Activated CD4-positive, alpha-beta T cell treated with anti-CD3 and anti-CD28 coated beads, Interleukin-2, amount 10 ng/mL, durations not matched to agents 7 days and 5 days (primary cell): ENCODE measurements at regions not wholly inside any gene's neighbourhood (a gene's known extent, or its start where the extent isn't known, plus 50 kb on each side); places are given as distances from the start of the nearest gene placed in this dataset.

Source experiments
- CTCF ChIA-PET: fragments of 350-600 bp; sonication (Branson Sonifier 250); formaldehyde crosslinking; loops from one replicate; lab custom pipeline; 2021; ENCODE audit warnings: antibody characterized with exemption; lab: Charles Lee
- POLR2A ChIA-PET: fragments of 350-600 bp; sonication (Branson Sonifier 250); formaldehyde crosslinking; loops from one replicate; lab custom pipeline; 2021; ENCODE audit warnings: antibody characterized with exemption; lab: Charles Lee
- DNase-seq: peaks from one replicate; pipeline ENCODE4 v3.0.0-alpha.2; 2020
- H3K27ac Mint-ChIP-seq: one replicate; pipeline ENCODE4 v1.8.0; 2021; ENCODE audit warnings: mild to moderate bottlenecking, moderate library complexity, mixed read lengths
- H3K27me3 Mint-ChIP-seq: one replicate; pipeline ENCODE4 v1.8.0; 2021; ENCODE audit warnings: mixed read lengths
- H3K36me3 Mint-ChIP-seq: one replicate; pipeline ENCODE4 v1.8.0; 2021; ENCODE audit warnings: low read depth, mixed read lengths
- H3K4me1 Mint-ChIP-seq: one replicate; pipeline ENCODE4 v1.8.0; 2021; ENCODE audit warnings: mixed read lengths
- H3K4me3 Mint-ChIP-seq: one replicate; pipeline ENCODE4 v1.8.0; 2021; ENCODE audit warnings: mild to moderate bottlenecking, moderate library complexity, mixed read lengths
- H3K9me3 Mint-ChIP-seq: one replicate; pipeline ENCODE4 v1.8.0; 2021; ENCODE audit warnings: mixed read lengths

DNA sequence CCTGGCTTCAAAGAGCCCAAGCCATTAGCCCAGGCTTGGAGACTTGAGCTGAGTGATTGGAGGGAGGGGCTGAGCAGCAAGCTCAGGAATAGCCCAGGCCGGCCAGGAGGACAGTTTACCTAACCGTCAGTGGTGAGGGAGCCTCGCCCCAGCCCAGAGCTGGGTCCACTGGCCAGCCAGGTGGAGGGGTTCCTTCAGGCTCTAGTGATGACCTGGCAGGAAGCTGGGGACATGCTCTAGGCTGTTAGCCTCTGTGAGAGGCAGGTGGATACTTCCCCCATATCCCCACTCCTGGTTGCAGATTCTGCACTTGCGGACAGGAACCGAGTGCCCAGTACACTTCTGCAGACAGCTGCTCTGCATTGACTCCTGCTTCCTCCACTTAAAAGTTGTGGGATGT, 61.2 kb upstream of the ANTXRL start:
- H3K9me3 Mint-ChIP-seq: peaks cover under 1% of the 10 kb centered on the region

DNA sequence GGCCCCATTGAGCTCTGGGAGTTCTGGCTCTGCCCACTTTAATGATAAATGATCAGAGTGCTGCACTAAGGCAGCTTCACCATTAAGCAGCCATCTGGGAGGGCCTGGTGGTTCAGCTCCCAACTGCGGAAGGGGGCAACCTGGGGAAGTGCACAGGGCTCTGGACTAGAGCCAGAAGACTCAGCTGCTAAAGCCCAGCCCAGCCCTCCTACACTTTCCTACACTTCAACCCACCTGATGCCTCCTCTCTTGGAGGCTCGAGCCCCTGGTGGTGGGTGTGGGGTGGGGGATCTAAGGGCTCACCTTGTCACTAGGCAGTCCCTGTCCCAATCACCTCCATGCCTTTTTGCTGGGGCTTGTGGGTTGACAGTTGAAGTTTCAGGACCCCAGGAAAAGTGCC, 60.6 kb upstream of the ANTXRL start:
- Mint-ChIP-seq H3K4me1 (peaks cover 9% of the 10 kb centered on the region), H3K9me3 (peaks cover 3% of the 10 kb centered on the region), H3K4me3 (no peak overlapping the region), H3K27ac (no peak overlapping the region), H3K36me3 (peaks cover 59% of the 10 kb centered on the region), H3K27me3 (no peaks in the 10 kb centered on the region)
- CTCF ChIA-PET: no interaction called here
- DNase-seq: peak; percentile 4
- POLR2A ChIA-PET: no interaction called here

More for the DNA sequence above, 61.2 kb upstream of the ANTXRL start:
- H3K4me1 Mint-ChIP-seq: peaks cover 9% of the 10 kb centered on the region
- peak; percentile 4 for DNase-seq
- CTCF ChIA-PET: no interaction called here
- no peaks in the 10 kb centered on the region for H3K27me3 Mint-ChIP-seq
- H3K4me3 Mint-ChIP-seq: no peak overlapping the region
- peaks cover 52% of the 10 kb centered on the region for H3K36me3 Mint-ChIP-seq
- POLR2A ChIA-PET: no interaction called here
- H3K27ac Mint-ChIP-seq: no peak overlapping the region

DNA sequence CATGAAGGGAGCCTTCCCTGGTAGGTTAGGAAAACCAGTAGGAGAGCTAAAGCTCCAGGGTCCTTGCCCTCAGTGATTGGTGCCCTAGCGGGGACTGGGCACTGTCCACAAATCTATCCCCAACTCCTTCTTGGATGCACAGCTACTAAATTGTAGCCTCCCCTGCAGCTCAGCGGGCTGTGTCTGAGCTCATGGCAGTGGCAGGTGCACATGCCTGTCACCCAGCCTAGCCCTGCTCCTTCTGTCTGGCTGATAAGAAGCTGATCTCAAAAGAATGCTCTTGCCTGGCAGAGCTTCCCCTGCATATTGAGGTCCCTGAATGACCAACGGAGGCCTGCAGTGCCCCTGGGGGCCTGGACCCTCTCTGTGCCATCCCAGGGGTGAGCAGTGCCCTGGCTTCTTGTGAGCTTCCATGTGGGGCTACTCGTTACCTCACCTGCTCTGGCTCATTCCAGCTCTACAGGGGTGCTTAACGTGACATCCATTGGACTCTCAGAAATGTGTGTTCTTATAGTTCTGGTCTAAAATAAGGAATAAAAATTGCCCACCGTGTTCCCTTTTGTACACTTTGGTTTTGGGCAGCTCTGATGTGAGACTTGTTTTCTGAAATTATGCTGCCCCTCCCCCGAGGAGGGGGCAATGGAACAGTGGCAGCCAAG, 59.8 kb upstream of the ANTXRL start:
- Mint-ChIP-seq H3K4me1 (peaks cover 9% of the 10 kb centered on the region), H3K9me3 (peaks cover 3% of the 10 kb centered on the region), H3K27me3 (no peaks in the 10 kb centered on the region), H3K27ac (peak overlapping the region; percentile 27), H3K36me3 (peaks cover 60% of the 10 kb centered on the region), H3K4me3 (no peak overlapping the region)
- ChIA-PET CTCF (interaction anchor here (1.3 kb wide), 1 partner anchor 9 kb away, joined by 3 read pairs; no protein-coding TSS in a partner anchor), POLR2A (interaction anchor here (0.6 kb wide), 1 partner anchor 30 kb away, joined by 4 read pairs; no protein-coding TSS in a partner anchor)
- peak; percentile 5 for DNase-seq

DNA sequence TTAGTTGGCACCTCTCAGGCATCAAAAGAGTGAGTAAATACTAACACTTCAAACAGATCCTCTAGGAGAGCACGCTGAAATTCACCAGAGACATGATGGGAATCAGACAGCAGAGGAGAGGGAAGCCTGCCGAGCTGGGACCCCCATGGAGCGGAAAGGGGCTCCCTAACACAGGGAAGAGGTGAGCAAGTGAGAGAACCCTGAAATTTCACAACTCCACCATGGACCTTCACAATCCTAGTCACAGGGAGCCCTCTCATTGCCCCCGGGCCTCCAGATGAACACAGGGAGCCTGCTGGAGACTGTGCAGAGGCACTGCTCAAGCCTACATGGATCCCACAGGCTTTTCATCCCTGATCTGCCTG, 59.2 kb upstream of the ANTXRL start:
- H3K27me3 Mint-ChIP-seq: no peaks in the 10 kb centered on the region
- no peak overlapping the region for H3K27ac Mint-ChIP-seq
- DNase-seq: no peak
- H3K4me3 Mint-ChIP-seq: no peak overlapping the region
- H3K4me1 Mint-ChIP-seq: peaks cover 9% of the 10 kb centered on the region
- H3K9me3 Mint-ChIP-seq: peaks cover 3% of the 10 kb centered on the region
- ChIA-PET CTCF (interaction anchor here (0.8 to 1.3 kb wide), 3 partner anchors 9 to 226 kb away, joined by 3 read pairs; no protein-coding TSS in a partner anchor), POLR2A (no interaction called here)
- H3K36me3 Mint-ChIP-seq: peaks cover 58% of the 10 kb centered on the region

DNA sequence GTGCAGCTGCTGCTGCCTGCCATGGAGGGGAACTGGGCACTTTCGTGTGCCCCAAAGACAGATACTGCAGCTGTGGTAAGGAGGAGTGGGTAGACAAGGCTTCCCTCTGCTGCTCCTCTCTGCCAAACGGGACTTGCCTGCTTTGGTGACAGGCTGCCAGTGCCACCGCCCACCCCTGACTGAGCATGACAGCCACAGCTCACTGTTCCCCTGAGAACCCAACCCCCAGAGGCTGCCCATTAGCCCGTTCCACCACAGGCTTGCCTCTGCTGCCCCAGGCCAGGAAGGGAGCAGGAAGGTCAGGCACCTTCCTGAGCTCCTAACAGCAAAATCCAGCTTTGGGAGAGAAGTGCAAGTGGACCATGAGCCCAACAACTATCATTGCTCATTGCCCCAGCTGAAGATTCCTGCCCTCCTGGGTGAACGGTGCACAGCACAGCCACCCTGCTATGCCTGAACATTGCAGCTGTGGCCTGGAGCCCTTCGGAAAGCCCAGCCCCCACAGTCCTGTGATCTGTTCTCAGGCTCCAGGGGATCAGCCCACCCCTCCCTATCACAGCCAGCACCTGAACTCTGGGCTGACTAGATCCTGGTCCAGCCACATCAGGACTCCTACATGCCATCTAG, 58.7 kb upstream of the ANTXRL start:
- no peak overlapping the region for H3K27ac Mint-ChIP-seq
- CTCF ChIA-PET: interaction anchor here (0.8 to 1.3 kb wide), 3 partner anchors 8 to 227 kb away, joined by 3 read pairs; no protein-coding TSS in a partner anchor
- H3K9me3 Mint-ChIP-seq: peaks cover 3% of the 10 kb centered on the region
- peak; percentile 5 for DNase-seq
- H3K4me3 Mint-ChIP-seq: no peak overlapping the region
- POLR2A ChIA-PET: no interaction called here
- H3K36me3 Mint-ChIP-seq: peaks cover 53% of the 10 kb centered on the region
- H3K27me3 Mint-ChIP-seq: no peaks in the 10 kb centered on the region
- peaks cover 8% of the 10 kb centered on the region for H3K4me1 Mint-ChIP-seq

DNA sequence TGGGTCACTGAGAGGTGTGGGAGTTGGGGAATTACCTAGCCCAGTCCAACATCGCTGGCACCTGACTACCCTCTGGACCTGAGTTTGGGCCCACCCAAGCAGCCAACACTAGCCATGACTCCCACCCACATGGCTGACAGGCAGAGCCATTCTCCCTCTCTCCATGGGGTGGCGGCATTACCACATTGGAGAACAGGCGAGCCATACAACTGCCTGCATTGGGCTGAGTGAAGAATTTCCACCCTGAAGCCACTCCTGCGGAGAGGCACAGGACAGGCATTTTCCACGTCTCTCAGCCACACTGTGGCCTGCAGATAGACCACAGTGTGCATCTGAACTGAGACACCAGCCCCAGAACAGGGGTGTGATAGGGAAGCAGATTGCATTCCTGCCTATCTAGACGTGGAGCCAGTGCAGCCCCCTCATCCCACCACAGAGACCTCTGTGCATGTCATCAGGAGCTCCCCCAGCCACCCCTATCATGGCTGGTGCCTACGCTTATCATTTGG, 58.2 kb upstream of the ANTXRL start:
- Mint-ChIP-seq H3K9me3 (peaks cover 3% of the 10 kb centered on the region), H3K27me3 (no peaks in the 10 kb centered on the region), H3K36me3 (peaks cover 49% of the 10 kb centered on the region), H3K27ac (no peak overlapping the region), H3K4me1 (peaks cover 7% of the 10 kb centered on the region), H3K4me3 (no peak overlapping the region)
- peak; percentile 65 for DNase-seq
- CTCF ChIA-PET: interaction anchor here (0.8 to 2.1 kb wide), 4 partner anchors 10 to 227 kb away, joined by 3 to 5 read pairs (median 4); no protein-coding TSS in a partner anchor
- POLR2A ChIA-PET: no interaction called here

DNA sequence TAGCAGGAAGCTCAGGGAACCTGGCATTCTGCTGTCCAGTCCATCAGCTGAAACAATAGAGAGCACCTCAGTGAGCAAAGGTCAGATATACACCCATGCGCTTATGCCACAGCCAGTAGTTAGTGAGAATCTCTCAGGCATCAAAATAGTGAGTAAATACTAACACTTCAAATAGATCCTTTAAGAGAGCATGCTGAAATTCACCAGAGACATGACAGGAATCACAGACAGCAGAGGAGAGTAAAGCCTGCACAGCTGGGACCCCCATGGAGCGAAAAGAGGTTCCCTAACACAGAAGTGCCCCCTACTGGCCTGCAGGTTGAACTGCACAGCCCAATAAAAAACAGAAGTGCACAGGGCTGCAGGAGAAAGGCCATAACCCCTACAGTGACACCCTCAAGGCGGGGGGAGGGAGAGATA, 57.6 kb upstream of the ANTXRL start:
- no peak overlapping the region for H3K27ac Mint-ChIP-seq

DNA sequence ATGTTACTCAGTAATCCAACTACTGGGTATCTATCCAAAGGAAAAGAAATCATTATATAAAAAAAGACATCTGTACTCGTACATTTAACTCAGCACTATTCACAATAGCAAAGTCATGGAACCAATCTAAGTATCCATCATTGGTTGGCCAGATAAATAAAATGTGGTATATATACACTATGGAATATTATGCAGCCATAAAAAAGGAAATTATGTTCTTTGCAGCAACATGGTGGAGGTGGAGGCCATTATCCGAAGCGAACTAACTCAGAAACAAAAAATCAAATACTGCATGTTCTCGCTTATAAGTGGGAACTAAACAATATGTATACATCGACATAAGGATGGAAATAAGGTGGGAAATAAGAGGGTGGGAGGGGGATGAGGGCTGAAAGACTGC, 56.2 kb upstream of the ANTXRL start:
- peaks cover 3% of the 10 kb centered on the region for H3K9me3 Mint-ChIP-seq
- H3K4me1 Mint-ChIP-seq: peaks cover 7% of the 10 kb centered on the region

More for the DNA sequence above, 57.6 kb upstream of the ANTXRL start:
- ChIA-PET POLR2A (no interaction called here), CTCF (interaction anchor here (0.8 to 2.1 kb wide), 4 partner anchors 10 to 35 kb away, joined by 3 to 5 read pairs (median 4); no protein-coding TSS in a partner anchor)
- peak; percentile 31 for DNase-seq
- H3K9me3 Mint-ChIP-seq: peaks cover 3% of the 10 kb centered on the region
- no peaks in the 10 kb centered on the region for H3K27me3 Mint-ChIP-seq
- peaks cover 47% of the 10 kb centered on the region for H3K36me3 Mint-ChIP-seq
- no peak overlapping the region for H3K4me3 Mint-ChIP-seq
- peaks cover 7% of the 10 kb centered on the region for H3K4me1 Mint-ChIP-seq

DNA sequence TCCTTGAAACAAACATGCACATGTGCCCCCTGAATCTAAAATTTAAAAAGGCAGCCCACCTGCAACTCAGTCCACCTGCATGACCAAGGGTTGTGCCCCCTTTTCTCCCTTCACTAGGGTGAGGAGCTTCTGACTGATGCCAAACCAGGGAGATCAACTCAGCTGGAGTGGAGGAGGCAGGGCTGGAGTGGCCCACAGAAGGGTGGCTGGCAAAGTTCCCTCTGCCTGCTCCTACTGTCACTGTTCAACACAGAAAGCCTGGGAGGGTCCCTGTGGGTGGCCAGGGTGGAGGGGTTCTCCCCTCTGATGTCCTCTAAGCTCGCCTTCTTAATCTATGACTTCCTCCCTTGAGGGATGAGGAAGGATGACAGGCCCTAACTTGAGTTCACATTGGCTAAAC, 55.7 kb upstream of the ANTXRL start:
- ChIA-PET CTCF (no interaction called here), POLR2A (no interaction called here)
- no peak for DNase-seq
- H3K4me1 Mint-ChIP-seq: peaks cover 7% of the 10 kb centered on the region
- H3K27ac Mint-ChIP-seq: no peak overlapping the region
- no peaks in the 10 kb centered on the region for H3K27me3 Mint-ChIP-seq
- H3K9me3 Mint-ChIP-seq: peaks cover 3% of the 10 kb centered on the region
- H3K36me3 Mint-ChIP-seq: peaks cover 41% of the 10 kb centered on the region
- H3K4me3 Mint-ChIP-seq: no peak overlapping the region

More for the DNA sequence above, 56.2 kb upstream of the ANTXRL start:
- DNase-seq: no peak
- Mint-ChIP-seq H3K36me3 (peaks cover 41% of the 10 kb centered on the region), H3K27ac (no peak overlapping the region), H3K27me3 (no peaks in the 10 kb centered on the region), H3K4me3 (no peak overlapping the region)
- CTCF ChIA-PET: interaction anchor here (2.1 kb wide), 1 partner anchor 12 kb away, joined by 5 read pairs; no protein-coding TSS in a partner anchor
- POLR2A ChIA-PET: no interaction called here

DNA sequence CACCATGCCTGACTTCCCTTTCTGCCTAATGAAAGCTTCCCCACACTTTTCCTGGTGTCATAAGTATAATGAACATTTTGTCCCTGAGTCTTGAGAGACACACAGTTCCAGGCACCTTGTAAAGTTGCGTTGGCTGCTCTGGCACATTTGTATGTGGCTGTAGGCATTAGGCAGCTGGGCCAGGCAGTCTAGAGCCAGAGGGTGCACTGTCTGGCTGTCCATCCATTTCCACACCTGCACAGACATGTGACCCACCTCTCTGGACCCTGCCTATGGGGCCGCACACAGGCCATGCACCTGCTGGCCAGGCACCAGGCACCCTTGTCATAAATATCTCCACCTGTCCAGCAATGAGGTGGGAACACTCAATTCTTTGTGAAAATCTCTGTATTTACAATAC, 54.7 kb upstream of the ANTXRL start:
- Mint-ChIP-seq H3K27ac (no peak overlapping the region), H3K4me1 (peaks cover 12% of the 10 kb centered on the region), H3K9me3 (peaks cover 3% of the 10 kb centered on the region), H3K36me3 (peaks cover 47% of the 10 kb centered on the region), H3K27me3 (no peaks in the 10 kb centered on the region), H3K4me3 (no peak overlapping the region)
- CTCF ChIA-PET: no interaction called here
- no peak for DNase-seq
- POLR2A ChIA-PET: no interaction called here

DNA sequence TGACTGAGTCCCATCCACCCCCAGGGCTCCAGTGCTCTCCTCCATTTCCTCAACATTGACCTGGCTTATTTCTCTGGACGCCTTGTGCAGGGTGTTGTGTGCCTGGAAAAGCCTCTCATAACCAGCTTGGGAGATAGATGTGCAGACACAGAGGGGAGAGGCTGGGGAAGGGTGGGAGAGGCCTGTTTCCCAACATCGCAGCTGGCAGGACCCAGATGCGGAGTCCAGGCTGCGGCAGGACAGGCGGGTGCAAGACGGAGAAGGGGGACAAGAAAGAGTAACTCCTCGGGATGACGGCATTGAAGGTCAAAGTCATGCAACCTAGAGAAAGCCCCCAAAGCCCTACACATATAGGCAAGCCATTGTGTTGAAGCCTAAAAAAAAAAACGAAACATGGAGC, 54.1 kb upstream of the ANTXRL start:
- ChIA-PET POLR2A (no interaction called here), CTCF (no interaction called here)
- H3K27me3 Mint-ChIP-seq: no peaks in the 10 kb centered on the region

DNA sequence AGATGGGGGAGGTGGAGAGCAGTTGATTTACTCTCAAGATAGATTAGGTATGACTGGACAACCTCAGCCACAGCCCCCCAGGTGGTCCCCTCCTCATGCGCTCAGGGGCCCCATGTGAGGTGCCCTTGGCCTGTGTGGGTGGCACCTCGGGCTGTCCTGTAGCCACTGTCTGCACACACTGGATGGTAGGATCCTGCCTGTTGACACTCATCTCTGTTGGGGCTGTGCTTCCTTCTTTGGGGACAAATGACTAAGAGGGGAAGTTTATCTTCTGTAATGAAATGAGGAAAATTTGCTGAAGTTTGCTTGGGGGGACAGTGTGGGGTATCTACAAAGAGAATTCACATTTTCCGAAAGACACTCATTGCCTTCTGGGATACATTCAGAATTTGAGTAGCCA, 53.6 kb upstream of the ANTXRL start:
- Mint-ChIP-seq H3K27me3 (no peaks in the 10 kb centered on the region), H3K27ac (no peak overlapping the region), H3K9me3 (peaks cover 3% of the 10 kb centered on the region), H3K36me3 (peaks cover 49% of the 10 kb centered on the region), H3K4me3 (no peak overlapping the region), H3K4me1 (peaks cover 12% of the 10 kb centered on the region)
- DNase-seq: no peak
- CTCF ChIA-PET: no interaction called here
- POLR2A ChIA-PET: no interaction called here

More for the DNA sequence above, 54.1 kb upstream of the ANTXRL start:
- Mint-ChIP-seq H3K4me3 (no peak overlapping the region), H3K27ac (no peak overlapping the region), H3K9me3 (peaks cover 3% of the 10 kb centered on the region), H3K36me3 (peaks cover 47% of the 10 kb centered on the region), H3K4me1 (peaks cover 12% of the 10 kb centered on the region)
- DNase-seq: no peak

DNA sequence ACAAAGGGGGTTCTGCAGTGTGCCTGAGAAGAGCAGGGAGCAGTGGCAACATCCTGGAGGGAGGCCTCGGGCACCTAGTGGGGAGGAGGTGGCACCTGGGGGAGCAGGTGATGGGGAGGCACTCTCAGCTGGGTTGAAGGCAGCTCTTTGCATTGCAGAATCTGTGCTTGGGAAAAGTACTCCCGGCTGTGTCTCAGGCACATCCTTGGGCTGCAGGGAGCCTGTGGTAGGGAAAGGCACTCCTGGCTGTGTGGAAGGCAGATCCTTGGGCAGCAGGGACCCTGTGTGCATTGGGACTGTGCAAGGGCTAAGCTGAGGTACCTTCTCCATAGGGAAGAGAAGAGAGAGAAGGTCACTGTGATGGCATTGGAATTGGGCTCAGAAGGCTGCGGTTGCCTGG, 52.8 kb upstream of the ANTXRL start:
- CTCF ChIA-PET: interaction anchor here (1.1 kb wide), 1 partner anchor 10 kb away, joined by 3 read pairs; no protein-coding TSS in a partner anchor
- Mint-ChIP-seq H3K27me3 (no peaks in the 10 kb centered on the region), H3K36me3 (peaks cover 52% of the 10 kb centered on the region), H3K27ac (no peak overlapping the region), H3K9me3 (peaks cover 3% of the 10 kb centered on the region), H3K4me1 (peaks cover 10% of the 10 kb centered on the region), H3K4me3 (no peak overlapping the region)
- DNase-seq: no peak
- POLR2A ChIA-PET: no interaction called here
